ENCODE measurements at regions not wholly inside any gene's neighbourhood (a gene's known extent, or its start where the extent isn't known, plus 50 kb on each side); places are given as distances from the start of the nearest gene placed in this dataset.

GRCh38 chr2:109679626-109680025 lies 65.5 kb downstream of the SOWAHC start (continued):
- TF ChIP-seq ZNF462 (CRISPR knock-in tag; IDR thresholded peaks at IDR 0.05) (no peak), CREB1 (CRISPR knock-in tag; IDR thresholded peaks at IDR 0.05; ENCODE audit: low read depth) (no peak)

- H3K79me2 ChIP-seq (replicated peaks; ENCODE audit: insufficient read depth), result no peaks in the 10 kb centered on the region
- H3F3A ChIP-seq (replicated peaks; ENCODE audit: low read depth), result no peaks in the 10 kb centered on the region
- no peak for DNase-seq (ENCODE audit: low spot score)
- ATAC-seq, result no peak
- H3K4me1 ChIP-seq (ENCODE audit: insufficient read depth), result no peaks in the 10 kb centered on the region
- H3K4me2 ChIP-seq, result no peak overlapping the region
- no peaks in the 10 kb centered on the region for H3K9me3 Mint-ChIP-seq
- no peaks in the 10 kb centered on the region for H3K36me3 Mint-ChIP-seq (ENCODE audit: low read depth)
- no peaks in the 10 kb centered on the region for H3K36me3 ChIP-seq (ENCODE audit: insufficient read depth)
- TF ChIP-seq ZNF331 (CRISPR knock-in tag; IDR thresholded peaks at IDR 0.05; ENCODE audit: low read depth), result no peak
- no peak for TF ChIP-seq ZNF114 (CRISPR knock-in tag; IDR thresholded peaks at IDR 0.05)
- TF ChIP-seq JUNB (IDR thresholded peaks at IDR 0.05; ENCODE audit: unreplicated experiment), result no peak
- TF ChIP-seq EZH2 (IDR thresholded peaks at IDR 0.05; ENCODE audit: low read depth, unreplicated experiment), result no peak
- TF ChIP-seq NANOG (IDR thresholded peaks at IDR 0.05; ENCODE audit: borderline replicate concordance), result no peak
- no peak for TF ChIP-seq CTCF (conservative IDR thresholded peaks at IDR 0.05; ENCODE audit: low read depth in 2 of 2)
- no peak for TF ChIP-seq POLR2AphosphoS5 (IDR thresholded peaks at IDR 0.05; ENCODE audit: low read depth)
- TF ChIP-seq STAT1 (IDR thresholded peaks at IDR 0.05; ENCODE audit: unreplicated experiment), result no peak
- no peak for TF ChIP-seq EZH2phosphoT487 (IDR thresholded peaks at IDR 0.05; ENCODE audit: unreplicated experiment)
- no peak for TF ChIP-seq ETS1 (IDR thresholded peaks at IDR 0.05)
- TF ChIP-seq CREB1 (CRISPR knock-in tag; IDR thresholded peaks at IDR 0.05; ENCODE audit: low read depth), result no peak
- 0 out of 2 replicates have a peak overlapping the region, but pooled peaks have one; percentile 18 for H2AFZ ChIP-seq
- H3K9me2 ChIP-seq (ENCODE audit: insufficient read depth), result no peaks in the 10 kb centered on the region
- no peak overlapping the region for H3K4me3 Mint-ChIP-seq
- H3K4me1 Mint-ChIP-seq, result peaks cover 5% of the 10 kb centered on the region; the same call in 1 of the 3 replicates
- no peak overlapping the region for H3K27ac Mint-ChIP-seq
- H4K20me1 ChIP-seq (replicated peaks; ENCODE audit: insufficient read depth), result no peaks in the 10 kb centered on the region
- H3K27me3 Mint-ChIP-seq (ENCODE audit: insufficient read depth, low read depth, poor library complexity), result peaks cover 4% of the 10 kb centered on the region
- no peak overlapping the region for H3K4me3 ChIP-seq
- H3K27ac ChIP-seq (ENCODE audit: low read depth), result no peak overlapping the region
- H3K27me3 ChIP-seq (ENCODE audit: insufficient read depth), result no peaks in the 10 kb centered on the region
Measured at GRCh38 chr2:109680523-109681297, 66.5 kb downstream of the SOWAHC start.
